Activated naive CD8-positive, alpha-beta T cell treated with anti-CD3 and anti-CD28 coated beads, Interleukin-2, amount 50 U/mL, for 16 hours (primary cell): ENCODE measurements at regions not wholly inside any gene's neighbourhood (a gene's known extent, or its start where the extent isn't known, plus 50 kb on each side); places are given as distances from the start of the nearest gene placed in this dataset.

ENCODE experiments used
- DNase-seq: peaks from one replicate; pipeline ENCODE4 v3.0.0-alpha.2; 2020; ENCODE audit warnings: low read depth, low spot score

DNA sequence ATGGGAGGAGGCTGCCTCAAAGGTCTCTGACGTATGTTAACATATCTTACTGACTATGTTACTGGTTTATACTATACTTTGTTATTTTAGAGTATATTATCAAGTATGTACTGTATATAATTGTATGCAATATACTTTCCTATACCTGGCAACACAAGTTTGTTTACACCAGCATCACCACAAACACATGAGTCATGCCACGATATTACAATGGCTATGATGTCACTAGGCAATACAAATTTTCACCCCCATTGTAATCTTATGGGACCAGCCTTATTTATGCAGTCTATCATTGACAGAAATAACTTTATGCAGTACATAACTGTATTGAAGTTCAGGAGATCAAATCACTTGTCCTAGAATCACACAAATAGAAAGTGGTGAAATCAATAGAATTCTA lies 329.9 kb upstream of the SLC7A11 start:
- no peak for DNase-seq

DNA sequence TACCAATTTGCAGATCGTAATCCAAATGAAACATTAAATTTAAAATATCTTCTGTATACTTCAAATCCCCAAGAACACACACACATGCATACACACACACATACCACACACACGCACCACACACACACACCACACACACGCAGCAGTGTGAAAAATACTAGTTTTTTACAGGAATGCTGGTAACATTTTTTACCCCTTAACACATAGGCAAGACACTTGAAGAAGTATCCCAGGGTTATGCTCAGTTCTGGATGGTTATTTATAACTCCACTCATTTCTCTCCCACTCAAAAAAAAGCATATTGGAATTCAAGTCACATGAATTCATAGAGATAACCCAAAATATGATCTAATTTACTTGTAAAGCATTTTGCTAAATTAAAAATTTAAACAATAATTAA lies 325.5 kb upstream of the SLC7A11 start:
- DNase-seq: no peak

- no peak for DNase-seq
These were observed 323.4 kb upstream of the SLC7A11 start for GRCh38 chr4:138565576-138565975.

DNA sequence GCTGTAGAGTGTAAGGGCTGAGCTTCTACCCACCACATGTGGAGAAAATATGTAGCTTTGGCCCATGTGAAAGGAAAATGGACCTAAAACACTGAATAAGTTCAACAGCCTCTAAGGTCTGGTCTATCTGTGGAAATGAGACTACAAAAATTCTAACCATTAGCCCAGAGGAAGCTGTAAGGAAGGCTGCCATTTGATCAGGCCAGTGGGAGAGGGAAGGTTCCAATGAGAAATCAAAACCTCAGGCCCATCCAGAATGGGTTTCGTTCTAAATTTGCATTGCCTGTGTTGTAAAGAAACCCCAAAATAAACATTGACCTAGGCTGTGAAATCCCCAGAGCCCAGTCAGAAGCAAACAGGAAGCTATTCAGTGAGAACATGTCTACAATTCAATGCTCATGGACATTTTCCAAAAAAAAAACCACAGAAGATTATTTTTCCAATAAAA lies 320.4 kb upstream of the SLC7A11 start:
- no peak for DNase-seq

- no peak for DNase-seq
These were observed 319.8 kb upstream of the SLC7A11 start for GRCh38 chr4:138561906-138562305.

DNA sequence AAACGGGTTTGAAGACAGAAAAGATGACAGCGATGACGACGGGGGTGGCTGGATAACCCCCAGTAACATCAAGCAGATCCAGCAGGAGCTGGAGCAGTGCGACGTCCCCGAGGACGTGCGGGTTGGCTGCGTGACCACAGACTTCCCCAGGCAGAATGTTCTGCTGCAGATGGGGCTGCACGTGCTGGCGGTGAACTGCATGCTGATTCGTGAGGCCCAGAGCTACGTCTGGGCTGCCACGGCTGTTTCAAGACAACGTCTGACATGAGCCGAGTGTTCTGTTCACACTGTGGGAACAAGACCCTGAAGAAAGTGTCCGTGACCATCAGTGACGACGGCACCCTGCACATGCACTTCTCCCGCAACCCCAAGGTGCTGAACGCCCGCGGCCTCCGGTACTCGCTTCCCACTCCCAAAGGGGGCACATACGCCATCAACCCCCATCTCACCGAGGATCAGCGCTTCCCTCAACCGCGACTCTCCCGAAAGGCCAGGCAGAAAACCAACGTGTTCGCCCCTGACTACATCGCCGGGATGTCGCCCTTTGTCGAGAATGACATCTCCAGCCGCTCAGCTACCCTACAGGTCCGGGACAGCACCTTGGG lies 319.2 kb upstream of the SLC7A11 start:
- DNase-seq: no peak

DNA sequence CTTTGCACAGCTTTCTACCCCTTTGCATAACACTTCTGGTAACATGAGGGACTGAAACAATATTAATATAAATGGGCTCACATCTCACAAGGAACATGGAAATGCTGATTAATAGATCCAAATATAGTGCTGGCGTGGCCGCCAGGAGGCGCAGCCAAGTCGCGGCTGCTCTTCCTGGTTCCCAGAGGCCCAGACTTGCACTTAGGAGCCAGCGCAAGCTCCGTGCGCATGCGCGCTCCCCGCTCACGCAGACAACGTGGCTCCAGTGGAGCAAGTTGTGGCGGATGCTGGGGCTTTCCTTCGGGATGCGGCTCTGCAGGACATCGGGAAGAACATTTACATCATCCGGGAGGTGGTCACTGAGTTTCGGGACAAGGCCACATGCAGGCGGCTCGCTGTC lies 318.3 kb upstream of the SLC7A11 start:
- DNase-seq: no peak

- no peak for DNase-seq
These were observed 316.7 kb upstream of the SLC7A11 start for GRCh38 chr4:138558886-138559285.

- no peak for DNase-seq
These were observed 313.4 kb upstream of the SLC7A11 start for GRCh38 chr4:138555584-138555983.

- DNase-seq: no peak
These were observed 313.0 kb upstream of the SLC7A11 start for GRCh38 chr4:138555108-138555507.

- DNase-seq: no peak
These were observed 311.1 kb upstream of the SLC7A11 start for GRCh38 chr4:138553001-138553845.

GRCh38 chr4:138542191-138542776 lies 300.1 kb upstream of the SLC7A11 start:
- DNase-seq: no peak

GRCh38 chr4:138540056-138540800 lies 298.1 kb upstream of the SLC7A11 start:
- DNase-seq: no peak

DNA sequence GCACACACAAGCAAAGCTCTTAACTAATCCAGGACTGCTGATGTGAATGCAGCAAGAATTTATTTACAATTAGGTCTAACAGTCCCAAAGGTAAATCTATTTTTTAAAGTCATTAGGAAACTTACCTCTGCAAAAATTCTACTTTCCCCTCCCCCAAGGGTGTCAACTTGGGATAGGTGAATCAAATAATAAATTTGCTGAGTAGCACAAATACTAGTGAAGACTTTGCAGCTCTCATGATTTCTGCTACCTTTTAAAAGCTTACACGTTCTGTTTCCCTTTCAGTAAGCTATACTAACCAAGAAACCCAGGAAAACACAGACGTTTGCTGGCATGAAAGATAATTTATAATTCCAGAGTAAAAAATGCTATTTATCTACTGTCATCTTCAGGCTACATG lies 296.6 kb upstream of the SLC7A11 start:
- no peak for DNase-seq

DNA sequence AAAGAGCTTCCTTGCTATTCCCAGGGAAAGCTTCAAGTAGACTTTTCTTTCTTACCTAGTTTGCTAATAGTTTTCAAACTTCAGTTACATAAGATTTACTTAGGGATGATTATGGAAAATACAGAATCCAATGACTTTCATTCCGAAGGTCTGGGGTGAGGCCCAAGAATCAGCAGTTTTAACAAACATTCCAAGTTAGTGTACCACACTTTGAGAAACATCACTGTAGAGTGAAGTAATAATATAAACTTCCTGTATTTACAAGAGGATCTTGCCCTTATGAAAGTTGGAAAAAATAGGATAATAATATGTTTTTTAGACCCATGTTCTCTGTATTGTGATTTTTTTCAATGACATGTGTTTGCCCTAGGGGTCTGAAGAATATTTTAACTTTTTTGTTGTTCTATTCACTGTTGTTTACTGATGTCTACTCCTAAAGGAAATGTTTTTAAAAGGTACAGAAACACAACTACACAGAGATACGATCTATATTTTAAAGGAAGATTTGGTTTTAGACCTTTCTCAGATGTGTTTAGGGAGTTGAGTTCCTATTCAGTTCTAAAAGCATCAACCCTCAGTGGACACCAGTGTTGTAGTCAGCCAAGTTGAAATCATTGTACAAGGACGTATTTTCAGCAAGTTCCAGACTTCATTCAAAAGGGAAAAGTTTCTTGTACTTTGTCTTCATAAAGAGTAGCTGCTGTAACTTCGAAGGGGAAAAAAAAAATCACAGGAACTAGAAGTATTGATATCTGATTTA lies 295.8 kb upstream of the SLC7A11 start:
- DNase-seq: no peak

GRCh38 chr4:138535316-138535715 lies 293.2 kb upstream of the SLC7A11 start:
- DNase-seq: no peak

DNA sequence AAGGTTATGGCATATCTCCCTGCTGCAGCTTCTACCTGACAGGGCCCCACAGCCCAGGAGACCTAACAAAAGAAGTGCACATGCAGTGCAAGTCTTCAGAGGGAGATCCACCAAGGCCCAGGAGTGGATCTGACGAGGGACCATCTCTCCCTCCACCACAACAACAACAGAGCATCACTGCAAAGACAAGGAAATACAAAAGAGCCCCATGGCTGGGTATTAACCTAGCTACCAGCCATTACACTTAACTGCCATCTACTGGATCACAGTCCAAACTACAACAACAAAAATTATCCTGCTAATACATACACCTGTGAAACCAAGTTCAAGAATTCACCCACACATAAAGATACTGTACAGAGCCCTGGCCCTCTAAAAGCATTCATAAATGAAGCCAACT lies 280.2 kb upstream of the SLC7A11 start:
- no peak for DNase-seq

- no peak for DNase-seq
These were observed 279.7 kb upstream of the SLC7A11 start for GRCh38 chr4:138521809-138522208.

GRCh38 chr4:138519436-138519835 lies 277.3 kb upstream of the SLC7A11 start:
- no peak for DNase-seq

GRCh38 chr4:138513535-138513934 lies 271.4 kb upstream of the SLC7A11 start:
- no peak for DNase-seq

DNA sequence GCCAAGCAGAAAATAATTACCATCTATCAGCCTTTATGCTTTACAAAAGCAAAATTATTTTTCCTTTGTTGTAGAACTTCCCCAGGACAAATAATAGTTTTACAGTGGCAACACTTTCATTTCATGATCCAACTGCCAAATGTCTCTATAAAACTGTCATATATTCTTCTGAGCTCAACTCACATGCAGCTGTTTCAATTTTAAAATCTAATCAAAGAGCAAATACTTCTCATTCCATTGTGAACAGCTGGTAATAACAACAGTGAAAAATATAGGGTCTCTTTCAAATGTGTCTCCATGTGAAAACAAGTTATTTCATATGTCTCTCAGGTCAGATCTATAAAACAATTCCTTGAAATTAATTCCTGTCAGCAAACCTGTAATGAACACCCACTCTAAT lies 270.6 kb upstream of the SLC7A11 start:
- no peak for DNase-seq
